ENCODE measurements at regions not wholly inside any gene's neighbourhood (a gene's known extent, or its start where the extent isn't known, plus 50 kb on each side); places are given as distances from the start of the nearest gene placed in this dataset.

GRCh38 chr3:177978946-177979345, 557.3 kb upstream of the KCNMB2 start:
- CTCF ChIA-PET (ENCODE audit: low intra/inter-chr PET ratio, low total read pairs), result no interaction called here
- no peak overlapping the region for H3K4me3 ChIP-seq (replicated peaks in 1 of 3; ENCODE audit: insufficient read depth in 1 of 3, low read depth in 2 of 3, low read length in 3 of 3)
- no peaks in the 10 kb centered on the region for H3K4me1 ChIP-seq (ENCODE audit: insufficient read depth, low read length)
- no TSS peak for BruUV-seq (replicated peaks)
- ATAC-seq (no peak), DNase-seq (ENCODE audit: low spot score) (no peak), FAIRE-seq (no peak)
- H4K20me1 ChIP-seq (ENCODE audit: insufficient read depth, low read length), result no peaks in the 10 kb centered on the region
- no peak overlapping the region for H3K27ac ChIP-seq (ENCODE audit: extremely low read length, insufficient read depth, low read length)
- no peaks in the 10 kb centered on the region for H3K79me2 ChIP-seq (ENCODE audit: insufficient read depth, low read length)
- no peak overlapping the region for H3K9ac ChIP-seq (ENCODE audit: insufficient read depth, low read depth, low read length)
- WGBS (ENCODE audit: low lambda C conversion rate), result 92% methylated on average over 1 of the region's 1 CpG
- POLR2A ChIA-PET, result no interaction called here
- H3K36me3 ChIP-seq (replicated peaks in 1 of 2; ENCODE audit: control insufficient read depth in 1 of 2, insufficient read depth in 2 of 2, low read length in 2 of 2), result no peaks in the 10 kb centered on the region
- H3K9me3 ChIP-seq (ENCODE audit: low read length), result no peaks in the 10 kb centered on the region
- no peak overlapping the region for H2AFZ ChIP-seq (ENCODE audit: low read length)
- no peaks in the 10 kb centered on the region for H3K27me3 ChIP-seq (ENCODE audit: control insufficient read depth in 1 of 2, insufficient read depth in 2 of 2, low read length in 2 of 2)
- H3K4me2 ChIP-seq (ENCODE audit: low read depth, low read length), result no peak overlapping the region
- intact Hi-C loops (cut with micrococcal nuclease; ENCODE audit: unreplicated experiment), result no loop called here
- in situ Hi-C loops (cut with HindIII; ENCODE audit: extremely low pct_ligation_motif_present, low pct_unique_long_range_greater_than_20kb), result no loop called here
- no peak for TF ChIP-seq FIP1L1 (IDR thresholded peaks at IDR 0.05; ENCODE audit: borderline replicate concordance, insufficient read depth, low read depth, low read length)
- TF ChIP-seq PLRG1 (conservative IDR thresholded peaks at IDR 0.05), result no peak
- TF ChIP-seq ARID2 (CRISPR knock-in tag; IDR thresholded peaks at IDR 0.05; ENCODE audit: borderline replicate concordance), result no peak
- no peak for TF ChIP-seq KMT2A (CRISPR knock-in tag; IDR thresholded peaks at IDR 0.05)
- no peak for TF ChIP-seq HBP1 (CRISPR knock-in tag; IDR thresholded peaks at IDR 0.05; ENCODE audit: low read depth)
- no peak for TF ChIP-seq FOXP1 (IDR thresholded peaks at IDR 0.05)
- no peak for TF ChIP-seq FOXP1 (CRISPR knock-in tag; IDR thresholded peaks at IDR 0.05)
- TF ChIP-seq SMYD3 (CRISPR knock-in tag; IDR thresholded peaks at IDR 0.05), result no peak
- TF ChIP-seq ETV6 (CRISPR knock-in tag; conservative IDR thresholded peaks at IDR 0.05), result no peak
- no peak for TF ChIP-seq ZNF567 (CRISPR knock-in tag; IDR thresholded peaks at IDR 0.05; ENCODE audit: borderline replicate concordance)
- no peak for TF ChIP-seq ZSCAN31 (CRISPR knock-in tag; IDR thresholded peaks at IDR 0.05; ENCODE audit: low read depth)
- no peak for TF ChIP-seq ZNF318 (CRISPR knock-in tag; IDR thresholded peaks at IDR 0.05)
- no peak for TF ChIP-seq ZIK1 (CRISPR knock-in tag; IDR thresholded peaks at IDR 0.05; ENCODE audit: borderline replicate concordance, low read depth)
- TF ChIP-seq HDAC6 (IDR thresholded peaks at IDR 0.05; ENCODE audit: low read depth, low read length), result no peak
- no peak for TF ChIP-seq ATF6 (CRISPR knock-in tag; conservative IDR thresholded peaks at IDR 0.05)
